T-helper 1 cell treated with Interleukin-12 subunit alpha and Interleukin-12 subunit beta and Interleukin-4 antibody, amounts not matched to agents 30 ng/mL and 1 ng/mL, for 36 hours (primary cell): ENCODE measurements at regions not wholly inside any gene's neighbourhood (a gene's known extent, or its start where the extent isn't known, plus 50 kb on each side); places are given as distances from the start of the nearest gene placed in this dataset.

Experiments
- intact Hi-C: fragments of 100-400 bp; cut with micrococcal nuclease; formaldehyde crosslinking; loops from one replicate; pipeline ENCODE4 v1.15.1; 2024

DNA sequence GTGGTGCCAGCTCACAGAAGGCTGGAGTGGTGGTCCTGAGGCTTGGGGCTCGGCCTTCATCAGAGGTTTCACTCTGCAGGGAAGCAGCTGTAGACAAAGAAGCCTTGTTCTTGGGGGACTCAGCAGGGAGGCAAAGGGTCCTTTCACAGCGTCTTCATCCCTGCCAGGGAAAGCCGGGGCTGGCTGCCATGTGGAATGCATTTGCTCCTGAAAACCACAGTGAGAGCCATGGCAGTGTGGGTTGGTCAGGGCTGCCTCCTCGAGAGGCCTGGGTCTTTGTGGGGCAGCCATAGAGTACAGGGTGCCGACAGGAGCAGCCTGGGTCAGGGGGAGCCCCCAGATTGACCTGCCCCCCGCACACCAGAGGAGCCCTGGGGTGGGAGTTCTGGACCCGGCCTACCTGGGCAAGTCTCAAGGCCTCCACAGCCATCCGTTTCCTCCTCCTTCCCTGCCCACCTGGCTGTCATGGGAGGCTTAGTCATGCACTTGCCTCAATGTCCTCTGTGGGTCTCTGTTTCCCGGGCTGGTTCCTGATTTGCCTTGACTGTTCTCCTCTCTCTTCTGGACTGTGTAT, 144.0 kb downstream of the CDC5L start:
- intact Hi-C loops, result no loop called here

DNA sequence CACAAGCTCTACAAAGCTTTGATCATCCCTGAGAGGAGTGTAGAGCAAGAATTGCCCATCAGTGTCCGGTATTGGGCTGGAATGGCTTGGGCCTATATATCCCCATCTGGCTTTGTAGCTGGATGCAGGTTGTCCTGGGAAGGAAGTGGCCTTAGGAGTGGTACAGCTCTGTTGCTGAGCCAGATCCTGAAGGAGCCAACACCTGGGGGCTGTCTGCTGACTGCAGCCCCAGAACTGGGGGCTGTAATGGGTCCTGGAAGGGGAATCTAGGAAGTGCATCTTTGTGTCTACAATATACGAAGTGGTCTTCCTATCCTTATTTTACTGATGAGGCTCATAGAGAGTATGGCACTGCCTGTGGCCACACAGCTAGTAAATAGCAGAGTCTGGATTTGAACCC, 145.9 kb downstream of the CDC5L start:
- intact Hi-C loops, result no loop called here

DNA sequence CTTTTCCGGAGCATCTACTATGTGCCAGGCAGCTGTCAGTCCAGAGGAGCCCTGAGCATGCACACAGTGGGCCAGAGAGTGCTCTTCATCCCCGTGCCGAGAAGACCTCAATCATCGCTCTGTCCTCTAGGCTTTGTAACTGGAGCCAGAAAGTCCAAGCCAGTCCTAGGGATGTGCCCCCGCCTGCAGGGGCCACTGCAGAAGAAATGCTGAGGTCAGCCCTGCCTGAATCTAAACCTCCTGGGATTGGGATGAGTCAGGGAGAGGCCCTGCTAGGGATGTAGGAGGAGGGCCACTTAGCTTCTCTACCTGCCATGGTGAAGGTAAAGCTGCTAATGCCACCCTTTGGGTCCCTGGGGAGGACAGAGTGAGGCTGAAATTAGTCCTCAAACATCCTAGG, 146.8 kb downstream of the CDC5L start:
- intact Hi-C loops, result no loop called here

DNA sequence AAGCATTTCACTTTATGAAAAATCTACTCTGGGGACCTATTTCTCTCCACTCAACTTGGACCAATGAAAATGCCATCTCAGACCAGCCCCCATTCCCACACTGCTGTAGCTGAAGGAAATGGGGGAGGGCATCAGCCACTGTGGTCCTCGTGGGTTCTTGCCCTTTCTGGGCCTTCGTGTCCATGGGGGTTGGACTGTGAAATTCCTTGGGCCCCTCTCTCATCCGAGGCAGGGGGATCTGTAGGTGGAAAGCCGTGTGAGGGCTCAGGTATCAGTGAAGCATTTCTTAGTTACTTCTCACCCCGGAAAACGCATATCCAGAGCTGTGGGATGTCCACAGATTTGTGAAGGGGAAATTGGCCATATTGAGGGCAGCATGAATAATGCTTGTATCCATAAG, 147.9 kb downstream of the CDC5L start:
- intact Hi-C loops, result no loop called here

DNA sequence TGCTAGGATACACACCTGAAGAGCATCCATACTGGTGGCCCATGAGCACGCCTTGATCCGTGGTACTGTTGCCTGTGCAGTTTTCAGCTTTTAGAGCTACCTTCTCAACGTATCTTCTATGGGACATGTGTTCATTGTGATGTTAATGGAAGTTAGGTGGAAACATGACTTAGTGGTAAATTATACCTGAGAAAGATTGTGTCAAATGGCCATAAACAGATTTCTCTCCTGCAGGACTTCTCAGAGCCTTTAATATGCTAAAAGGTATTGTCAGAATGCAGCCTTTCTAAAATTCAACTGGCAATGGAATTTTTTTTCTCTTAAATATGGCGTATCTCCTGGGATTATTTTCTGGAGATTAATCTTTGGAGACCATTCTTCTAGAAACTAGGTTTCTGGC, 148.5 kb downstream of the CDC5L start:
- intact Hi-C loops, result no loop called here

DNA sequence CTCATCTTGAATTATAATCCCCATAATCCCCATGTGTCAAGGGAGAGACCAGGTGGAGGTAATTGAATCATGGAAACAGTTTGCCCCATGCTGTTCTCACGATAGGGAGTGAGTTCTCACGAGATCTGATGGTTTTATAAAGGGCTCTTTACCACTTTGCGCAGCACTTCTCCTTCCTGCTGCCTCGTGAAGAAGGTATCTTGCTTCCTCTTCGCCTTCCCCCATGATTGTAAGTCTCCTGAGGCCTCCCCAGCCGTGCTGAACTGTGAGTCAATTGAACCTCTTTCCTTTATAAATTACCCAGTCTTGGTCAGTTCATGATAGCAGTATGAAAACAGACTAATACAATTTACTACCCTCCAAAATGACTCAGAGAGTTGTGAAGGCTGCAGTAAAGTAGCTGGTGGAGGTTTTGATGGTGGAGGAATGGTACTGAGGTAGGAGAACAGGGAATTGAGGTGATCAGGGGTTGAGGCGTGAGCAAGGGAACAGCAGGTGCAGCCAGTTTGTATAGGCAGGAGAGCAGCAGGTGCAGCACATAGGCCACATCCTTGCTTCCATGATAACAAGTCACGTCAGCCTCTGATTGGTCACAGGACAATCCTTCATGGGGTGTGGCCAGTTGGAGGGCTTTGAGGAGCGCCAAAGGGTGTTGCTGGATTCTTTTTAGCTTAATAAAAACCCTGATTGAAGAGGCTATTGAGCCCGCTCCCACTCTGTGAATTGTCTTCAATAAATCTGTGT, 150.0 kb downstream of the CDC5L start:
- intact Hi-C loops, result no loop called here

DNA sequence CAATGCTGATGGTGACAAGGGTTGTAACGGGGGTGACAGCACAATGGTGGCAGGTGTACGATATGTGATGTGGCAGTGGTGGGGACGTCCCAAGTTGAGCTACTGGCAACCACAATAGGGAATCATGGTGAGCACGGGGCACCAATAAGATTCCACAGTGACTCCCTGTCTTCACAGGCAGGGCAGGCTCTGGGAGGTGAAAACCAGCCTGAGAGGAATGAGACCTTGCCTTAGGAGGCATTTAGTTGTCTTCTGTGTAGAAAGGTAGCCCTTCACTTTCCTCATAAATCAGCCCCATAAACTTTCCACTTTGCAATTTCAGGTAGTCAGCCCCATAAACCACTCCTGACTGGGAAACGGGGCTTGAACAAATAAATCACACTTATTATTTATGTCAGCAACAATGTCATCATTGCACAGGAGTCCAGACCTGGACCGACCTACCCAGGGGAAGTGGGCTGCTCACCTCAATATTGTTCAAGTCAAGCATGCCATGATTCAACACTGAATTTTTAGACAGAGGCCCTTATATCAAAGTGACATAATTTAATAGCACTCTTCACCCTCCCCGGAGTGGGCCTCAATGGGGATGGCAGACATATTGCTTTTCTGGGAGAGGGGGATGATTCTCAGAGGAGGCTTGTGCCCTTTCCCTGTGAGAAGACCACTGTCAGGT, 150.8 kb downstream of the CDC5L start:
- intact Hi-C loops, result no loop called here

DNA sequence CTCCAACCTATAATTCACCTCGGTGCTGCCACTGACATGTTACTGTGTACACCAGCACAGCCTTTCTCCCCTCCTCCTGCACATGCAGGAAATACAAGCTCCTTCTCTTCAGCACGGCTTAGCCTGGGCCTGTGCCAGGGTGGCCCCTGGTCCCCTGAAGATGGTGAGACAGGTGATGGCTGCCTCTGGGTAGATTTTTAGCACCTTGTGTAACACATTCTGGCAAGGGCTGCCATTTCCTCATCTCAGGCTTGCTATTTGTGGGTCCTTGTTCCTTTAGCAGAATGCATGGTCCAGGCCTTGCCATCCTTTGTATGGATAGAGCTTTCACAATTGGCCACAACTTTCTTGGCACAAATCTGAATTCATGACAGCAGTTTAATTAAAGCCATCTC, 151.3 kb downstream of the CDC5L start:
- intact Hi-C loops, result no loop called here

DNA sequence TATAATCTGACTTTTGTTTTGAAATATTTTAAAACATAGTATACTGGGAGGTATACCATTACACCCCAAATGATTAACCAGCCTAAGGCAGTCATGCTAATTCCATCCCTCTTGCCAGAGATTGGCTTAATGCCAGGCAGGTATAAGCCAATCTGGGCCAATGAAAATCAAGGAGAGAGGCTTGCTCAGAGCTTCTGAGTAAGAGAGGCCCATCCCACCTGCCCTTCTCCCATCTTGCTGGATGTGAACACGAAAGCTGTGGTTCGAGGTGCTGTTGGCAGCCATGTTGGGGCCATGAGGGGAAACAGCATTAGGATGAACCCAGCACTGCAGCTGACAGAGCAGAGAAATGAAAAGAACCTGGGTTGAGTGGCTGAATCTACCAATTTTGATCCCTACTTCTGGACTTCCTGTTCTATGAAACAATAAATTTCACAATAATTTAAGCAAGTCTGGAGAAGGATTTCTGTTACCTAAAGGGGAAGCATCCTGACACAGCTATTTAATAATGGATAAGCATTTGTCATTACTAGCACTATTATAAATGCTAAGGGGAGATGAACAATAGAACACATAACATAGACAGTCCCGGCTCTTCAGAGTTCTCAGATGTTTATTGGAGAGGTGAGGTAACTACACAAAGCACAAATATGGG, 152.3 kb downstream of the CDC5L start:
- intact Hi-C loops, result no loop called here

DNA sequence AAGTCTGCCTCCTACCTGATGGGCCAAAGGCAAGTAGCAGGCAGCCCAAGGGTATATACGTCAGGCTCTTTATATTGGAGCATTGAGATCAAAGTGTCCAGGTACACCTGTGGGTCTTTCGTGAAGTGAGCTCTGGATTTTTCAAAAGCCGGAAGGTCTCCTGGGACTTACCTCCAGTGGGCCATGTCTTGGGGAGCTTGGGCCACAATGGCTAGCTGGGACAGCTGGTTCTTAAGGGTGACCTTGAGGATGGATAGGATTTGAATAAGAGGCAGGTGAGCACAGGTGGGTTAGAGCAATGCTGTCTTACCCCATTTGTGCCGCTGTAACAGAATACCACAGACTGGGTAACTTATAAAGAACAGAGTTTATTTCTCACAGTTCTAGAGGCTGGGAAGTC, 153.4 kb downstream of the CDC5L start:
- intact Hi-C loops, result no loop called here

DNA sequence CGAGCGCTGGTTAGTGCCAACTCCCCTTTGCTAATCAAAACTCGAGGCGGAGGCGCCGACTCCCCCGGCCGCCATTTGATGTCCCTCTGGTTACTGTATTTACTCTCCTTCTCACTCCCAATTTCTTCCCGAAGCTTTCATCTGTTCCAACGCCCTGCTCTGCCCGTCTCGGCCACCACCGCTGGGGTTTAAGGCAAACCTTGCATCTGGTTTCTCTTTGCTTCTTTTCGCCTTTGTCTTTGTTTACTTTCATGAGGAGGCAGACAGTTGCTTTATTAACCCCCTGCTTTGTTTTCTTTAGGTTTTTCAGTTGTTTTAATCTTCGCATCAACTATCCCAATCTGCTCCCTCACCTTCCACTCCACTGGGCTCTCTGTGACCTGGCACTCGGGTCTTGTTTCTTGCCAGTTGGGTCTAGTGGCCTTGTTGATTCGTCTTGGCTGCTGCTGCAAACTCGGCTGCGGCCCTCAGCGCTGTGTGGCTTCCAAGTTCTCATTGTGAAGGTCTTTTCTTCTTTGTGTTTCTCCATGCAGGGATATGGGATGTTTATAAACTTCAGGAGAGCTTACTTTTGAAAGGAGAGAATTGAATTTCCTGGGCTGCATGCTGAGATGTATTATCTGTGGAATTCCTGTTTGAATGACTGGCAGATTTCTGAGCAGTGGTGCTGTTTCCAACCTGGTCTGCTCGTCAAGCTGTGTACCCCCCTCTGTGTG, 155.1 kb downstream of the CDC5L start:
- intact Hi-C loops, result no loop called here

DNA sequence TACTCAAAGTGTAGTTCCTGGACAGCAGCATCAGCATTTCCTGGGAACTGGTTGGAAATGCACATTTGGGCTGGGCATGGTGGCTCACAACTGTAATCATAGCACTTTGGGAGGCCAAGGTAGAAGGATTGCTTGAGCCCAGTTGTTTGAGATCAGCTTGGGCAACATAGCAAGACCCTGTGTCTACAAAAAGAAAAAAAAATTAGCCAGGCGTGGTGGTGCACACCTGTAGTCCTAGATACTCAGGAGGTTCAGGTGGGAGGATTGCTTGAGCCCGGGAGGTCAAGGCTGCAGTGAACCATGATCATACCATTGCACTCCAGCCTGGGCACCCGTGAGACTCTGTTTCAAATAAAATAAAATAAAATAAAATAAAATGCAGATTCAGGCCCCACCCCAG, 156.2 kb downstream of the CDC5L start:
- intact Hi-C loops, result no loop called here

DNA sequence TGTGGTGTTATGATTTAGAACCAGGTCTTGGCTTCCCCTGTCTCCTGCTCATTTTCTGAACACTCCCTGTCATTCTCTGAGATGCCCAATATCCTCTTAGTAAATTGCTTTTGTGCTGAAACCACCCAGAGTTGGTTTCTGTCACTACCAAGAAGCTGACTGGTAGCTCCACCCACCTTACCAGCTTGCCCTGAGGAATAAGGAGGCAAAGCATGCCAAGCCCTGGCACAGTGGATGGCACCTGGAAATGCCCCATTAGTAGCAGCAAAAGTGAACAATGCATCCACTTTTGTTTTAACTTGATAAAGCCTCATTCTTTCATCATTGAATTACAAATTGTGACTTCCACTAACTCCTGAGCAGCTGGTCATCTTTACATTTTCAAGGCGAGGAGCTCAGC, 157.7 kb downstream of the CDC5L start:
- intact Hi-C loops, result no loop called here

DNA sequence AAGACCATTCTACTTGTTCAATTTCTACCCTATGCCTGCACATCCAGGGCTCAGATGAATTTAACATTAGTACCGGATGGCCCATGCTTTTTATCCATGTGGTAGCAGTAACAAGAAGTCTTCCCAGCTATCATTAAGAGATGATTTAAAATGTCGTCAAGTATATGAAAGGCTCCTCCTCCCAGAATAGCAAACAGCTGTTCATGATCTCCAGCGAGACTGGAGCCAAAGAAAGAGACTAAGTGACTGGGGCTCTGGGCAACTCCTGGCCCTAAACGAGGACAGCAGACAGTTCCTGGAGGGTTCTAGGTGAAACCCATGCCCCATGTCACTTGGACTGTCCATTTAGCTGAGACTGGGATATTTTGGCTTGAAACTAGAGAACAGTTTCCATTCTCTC, 160.8 kb downstream of the CDC5L start:
- intact Hi-C loops, result no loop called here

DNA sequence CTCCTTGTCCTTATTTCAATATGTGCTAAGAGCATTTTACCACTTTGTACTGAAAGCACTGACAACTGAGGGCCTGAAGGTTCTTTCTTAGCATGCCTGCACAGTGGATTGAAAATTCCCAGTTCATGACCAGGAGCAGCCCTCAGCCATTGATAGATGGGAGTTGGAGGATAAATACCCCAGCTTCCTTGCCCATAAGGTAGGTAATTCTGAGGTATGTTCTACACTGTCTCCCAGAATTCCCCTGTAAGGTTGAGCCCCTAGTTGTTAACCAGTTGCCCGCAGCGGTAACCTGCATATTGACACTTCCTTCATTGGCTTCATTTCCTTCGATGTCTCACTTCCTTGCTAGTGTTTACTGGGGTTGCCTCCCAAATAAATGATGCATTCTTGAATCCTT, 162.0 kb downstream of the CDC5L start:
- intact Hi-C loops, result no loop called here

DNA sequence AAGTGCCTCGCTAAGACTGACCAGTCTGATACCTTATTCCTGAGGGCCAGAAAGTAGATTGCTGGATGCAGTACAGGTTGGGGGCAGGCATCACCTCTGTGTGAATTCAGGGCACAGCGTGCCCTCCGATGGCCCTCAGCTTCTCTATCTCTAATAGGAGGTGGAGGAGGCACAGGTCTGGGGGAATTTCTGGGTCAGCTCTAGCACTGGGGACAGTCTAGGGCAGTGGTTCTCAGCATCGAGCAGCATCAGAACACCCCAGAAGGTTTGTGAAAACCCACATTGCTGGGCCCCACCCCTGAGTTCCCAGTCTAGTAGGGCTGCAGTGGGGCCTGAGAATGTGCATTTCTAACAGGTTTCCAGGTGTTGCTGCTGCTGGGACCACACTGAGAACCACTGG, 166.7 kb downstream of the CDC5L start:
- intact Hi-C loops, result no loop called here

DNA sequence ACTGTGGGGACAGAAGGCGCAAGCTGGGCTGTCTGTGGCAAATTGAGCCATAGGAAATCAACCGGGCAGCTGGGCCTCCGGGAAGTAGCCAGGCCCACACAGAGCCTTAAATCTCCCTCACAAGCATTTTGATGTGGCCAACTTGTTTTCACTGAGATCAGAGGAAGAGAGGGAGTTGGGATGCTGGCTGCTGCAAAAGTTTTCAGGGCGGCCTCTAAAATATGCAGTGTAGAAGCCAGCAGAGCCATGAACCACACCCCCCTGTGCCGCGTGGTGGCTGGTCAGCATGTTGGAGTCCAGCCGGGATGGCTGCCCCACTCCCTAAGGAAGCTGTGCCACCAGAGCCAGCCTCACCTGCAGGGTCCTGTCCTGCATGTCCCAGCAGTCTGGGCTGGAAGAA, 167.4 kb downstream of the CDC5L start:
- intact Hi-C loops, result no loop called here

DNA sequence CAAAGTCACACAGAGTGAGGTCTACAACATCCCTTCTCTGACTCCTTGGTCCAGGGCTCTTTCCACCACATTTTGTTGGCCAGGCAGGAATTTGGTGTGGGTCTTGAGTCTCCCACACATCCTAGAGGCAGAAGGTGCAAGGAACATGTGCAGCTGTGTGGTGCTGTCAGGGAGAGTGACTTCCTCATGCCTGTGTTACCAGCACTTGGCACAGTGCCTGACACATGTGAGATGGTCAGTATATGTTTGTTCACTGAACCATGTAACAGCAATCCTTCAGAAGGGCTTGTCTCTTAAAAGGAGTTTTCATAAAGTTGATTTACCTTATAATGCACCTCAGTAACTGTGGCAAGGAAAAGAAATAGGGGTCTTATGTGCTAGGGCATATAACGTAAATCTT, 168.5 kb downstream of the CDC5L start:
- intact Hi-C loops, result no loop called here

DNA sequence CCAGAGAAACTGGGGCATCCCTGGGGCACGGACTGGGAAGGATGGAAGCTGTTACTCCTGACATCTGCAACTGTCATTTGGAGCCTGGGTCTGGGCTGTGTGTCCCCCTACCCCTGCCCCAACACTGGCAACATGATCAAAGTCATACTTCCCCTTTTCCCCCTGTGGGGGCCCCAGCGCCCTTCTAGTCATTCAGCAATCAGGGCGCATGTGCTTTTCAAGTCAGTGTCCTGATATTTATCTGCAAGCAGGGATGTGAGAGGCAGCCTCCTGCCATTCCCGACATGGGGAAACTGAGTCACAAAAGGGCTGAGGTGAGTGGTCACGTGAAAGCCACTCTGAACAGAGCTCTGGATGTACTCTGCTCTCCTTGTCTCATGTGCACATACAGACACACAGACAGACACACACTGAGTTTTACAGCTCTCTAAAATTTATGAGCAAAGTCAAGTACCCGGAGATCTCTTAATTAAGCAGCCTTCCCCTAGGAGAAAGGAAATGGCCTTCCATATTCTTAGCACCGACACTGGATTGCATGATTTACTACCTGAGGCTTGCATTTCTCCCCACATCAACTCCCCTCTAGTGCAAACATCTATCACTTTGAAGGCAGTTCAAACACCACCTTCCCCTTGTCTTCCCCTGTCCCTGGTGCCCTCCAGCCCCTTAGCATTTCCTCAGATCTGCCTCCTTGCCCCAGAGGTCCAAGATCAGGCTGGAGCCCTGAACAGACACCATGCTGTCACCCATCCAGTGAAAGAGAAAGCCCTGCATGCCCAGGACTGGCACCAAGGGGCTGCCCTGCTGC, 170.7 kb downstream of the CDC5L start:
- intact Hi-C loops, result no loop called here

DNA sequence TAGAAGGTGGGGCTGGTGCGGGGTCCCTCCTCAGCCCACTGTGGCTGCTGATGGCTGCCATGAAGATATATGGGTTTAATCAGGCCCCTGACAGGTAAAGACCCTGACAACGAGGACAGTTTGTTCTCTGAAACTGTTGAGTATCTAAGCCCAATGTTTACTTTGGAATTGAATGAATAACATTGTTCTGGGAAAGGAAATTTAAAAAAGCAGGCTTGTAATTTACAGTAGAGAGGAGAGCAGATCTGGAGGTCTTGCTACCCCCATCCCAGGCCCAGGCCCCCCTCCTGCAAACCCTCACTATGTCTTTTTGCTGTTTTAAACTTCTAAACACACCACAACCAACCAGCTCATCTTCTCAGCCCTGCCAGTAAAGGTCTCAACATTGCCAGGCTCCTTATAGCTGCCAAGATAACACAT, 171.3 kb downstream of the CDC5L start:
- intact Hi-C loops, result no loop called here
